HCT116 (cell line): ENCODE measurements at regions not wholly inside any gene's neighbourhood (a gene's known extent, or its start where the extent isn't known, plus 50 kb on each side); places are given as distances from the start of the nearest gene placed in this dataset.

Source experiments
- ATAC-seq: fragments of 200-7000 bp; cut with Tn5 transposase; 2 replicates; pipeline ENCODE4 v1.9.1; 2020; ENCODE audit warnings: mild to moderate bottlenecking, moderate library complexity
- BruUV-seq: library from RNA; stranded (reverse); fragments of 400-500 nt; replicated peaks from 2 replicates; lab custom pipeline; 2021; lab: Mats Ljungman, UMichigan
- CTCF ChIA-PET: fragments of 300-600 bp; sonication (Branson Sonifier 250); formaldehyde crosslinking; loops from one replicate; lab custom pipeline; 2021; ENCODE audit warnings: antibody characterized with exemption; lab: Charles Lee
- POLR2A ChIA-PET: fragments of 300-600, 350-600 bp; sonication (Branson Sonifier 250); formaldehyde crosslinking; loops from one replicate; lab custom pipeline; 2021; ENCODE audit warnings: antibody characterized with exemption; lab: Charles Lee
- RAD21 ChIA-PET, 2 experiments: fragments of 300-600 bp; sonication (Branson Sonifier 250); formaldehyde crosslinking; loops; one replicate each; lab custom pipeline; 2023; ENCODE audit warnings: low total read pairs in 2 of 2; ENCODE audit not compliant: uncharacterized antibody in 2 of 2, unreplicated experiment in 2 of 2, low non-redundant PET in 1 of 2; lab: Charles Lee
- DNase-seq: peaks from one replicate; pipeline ENCODE4 v3.0.0-alpha.2; 2010; ENCODE audit warnings: low read depth, low spot score
- H2AFZ ChIP-seq: fragments of 200-600 bp; shearing (Covaris generic), sonication (generic); 2 replicates; pipeline ENCODE4 v1.6.1; 2017; ENCODE audit warnings: low read depth, mixed run types, mixed read lengths, antibody characterized with exemption, low read length; ENCODE audit not compliant: poor library complexity, severe bottlenecking
- H3K27ac ChIP-seq: 2 replicates; pipeline ENCODE4 v1.5.1; 2012; ENCODE audit warnings: low read depth, low read length
- H3K27me3 ChIP-seq: fragments of 200-600 bp; sonication (generic); 2 replicates; pipeline ENCODE4 v1.6.1; 2016; ENCODE audit warnings: mixed run types, low read length, mixed read lengths; ENCODE audit not compliant: insufficient read depth
- H3K36me3 ChIP-seq, 2 experiments: fragments of 200-500 bp in 1 of 2; fragments of 200-600 bp in 1 of 2; sonication (Bioruptor generic) in 1 of 2; sonication (generic) in 1 of 2; 2 replicates each; pipeline versions ENCODE4 v1.5.1 to v1.6.1; 2014 to 2016; ENCODE audit warnings: low read length in 2 of 2, inconsistent platforms in 1 of 2, mixed read lengths in 1 of 2, mixed run types in 1 of 2; ENCODE audit not compliant: insufficient read depth in 2 of 2, control insufficient read depth in 1 of 2
- H3K4me1 ChIP-seq, 2 experiments: fragments of 200-600 bp in 1 of 2; sonication (generic) in 1 of 2; 2 replicates each; pipeline versions ENCODE4 v1.5.1 to v1.6.1; 2012 to 2017; ENCODE audit warnings: low read length in 2 of 2, inconsistent platforms in 1 of 2, mild to moderate bottlenecking in 1 of 2, mixed read lengths in 1 of 2, mixed run types in 1 of 2, moderate library complexity in 1 of 2; ENCODE audit not compliant: insufficient read depth in 2 of 2, control insufficient read depth in 1 of 2
- H3K4me2 ChIP-seq: fragments of 200-600 bp; sonication (generic); 2 replicates; pipeline ENCODE4 v1.6.1; 2017; ENCODE audit warnings: mixed run types, low read length, mixed read lengths
- H3K4me3 ChIP-seq, 2 experiments: fragments of 200-600 bp in 1 of 2; sonication (generic) in 1 of 2; replicated peaks in 1 of 2; 2 replicates each; pipeline ENCODE4 v1.5.1; 2011 to 2016; ENCODE audit warnings: low read length in 2 of 2, control low read depth in 1 of 2, low read depth in 1 of 2, mild to moderate bottlenecking in 1 of 2, mixed read lengths in 1 of 2, mixed run types in 1 of 2
- H3K79me2 ChIP-seq: fragments of 200-600 bp; sonication (generic); 2 replicates; pipeline ENCODE4 v1.6.1; 2017; ENCODE audit warnings: mild to moderate bottlenecking, mixed run types, low read length, moderate library complexity, mixed read lengths; ENCODE audit not compliant: insufficient read depth
- H3K9ac ChIP-seq: fragments of 200-600 bp; sonication (generic); 2 replicates; pipeline ENCODE4 v1.6.1; 2016; ENCODE audit warnings: low read length, mixed read lengths
- H3K9me2 ChIP-seq: fragments of 200-600 bp; sonication (generic), shearing (Covaris generic); 2 replicates; pipeline ENCODE4 v1.6.1; 2017; ENCODE audit warnings: mixed run types, mild to moderate bottlenecking, moderate library complexity; ENCODE audit not compliant: insufficient read depth
- H3K9me3 ChIP-seq, 2 experiments: fragments of 200-500 bp in 1 of 2; fragments of 200-600 bp in 1 of 2; sonication (Bioruptor generic) in 1 of 2; sonication (generic) in 1 of 2; 2 replicates each; pipeline ENCODE4 v1.6.1; 2014 to 2017; ENCODE audit warnings: low read length in 2 of 2, mixed read lengths in 2 of 2, inconsistent platforms in 1 of 2, low read depth in 1 of 2, mild to moderate bottlenecking in 1 of 2, mixed run types in 1 of 2, moderate library complexity in 1 of 2; ENCODE audit not compliant: control insufficient read depth in 1 of 2, insufficient read depth in 1 of 2
- H4K20me1 ChIP-seq: fragments of 200-600 bp; sonication (generic), shearing (Covaris generic); 2 replicates; pipeline ENCODE4 v1.6.1; 2017; ENCODE audit warnings: mixed run types, mild to moderate bottlenecking, moderate library complexity; ENCODE audit not compliant: insufficient read depth
- RAD21 ChIP-seq: IDR thresholded peaks from 2 replicates; pipeline ENCODE4 v1.6.1; 2012; ENCODE audit warnings: low read depth, mild to moderate bottlenecking
- REST ChIP-seq: IDR thresholded peaks from 2 replicates; pipeline ENCODE4 v1.6.1; 2012; ENCODE audit warnings: low read depth
- intact Hi-C: fragments of 100-400 bp; cut with micrococcal nuclease; formaldehyde crosslinking; loops from 2 replicates; pipeline ENCODE4 v1.10.0; 2022

DNA sequence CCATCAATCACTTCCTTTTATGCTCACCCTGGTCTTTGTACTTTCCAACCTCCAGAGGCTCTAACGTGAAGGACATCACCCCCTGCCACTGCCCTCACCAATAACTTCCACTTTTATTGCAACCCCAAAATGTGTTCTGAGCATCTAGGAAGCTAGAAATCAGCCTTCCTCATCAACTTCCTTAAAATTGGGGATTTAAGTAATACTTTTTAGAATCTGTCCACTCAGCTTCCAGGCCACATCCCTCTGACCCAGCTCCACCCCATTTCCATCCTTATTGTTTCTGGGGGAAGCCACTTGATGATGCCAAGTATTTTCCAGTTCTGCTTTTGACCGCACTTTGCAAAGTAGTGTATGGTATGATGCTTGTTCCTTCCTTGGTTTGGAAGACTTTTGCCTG lies 73.5 kb upstream of the XCR1 start (continued):
- TF ChIP-seq REST: no peak

- H2AFZ ChIP-seq: no peak overlapping the region
- no peak overlapping the region for H3K4me2 ChIP-seq
- no TSS peak for BruUV-seq
Measured at GRCh38 chr3:46098319-46098761, 71.1 kb upstream of the XCR1 start.

More at GRCh38 chr3:46098319-46098761, 71.1 kb upstream of the XCR1 start:
- Histone ChIP-seq H4K20me1 (no peaks in the 10 kb centered on the region), H3K79me2 (no peaks in the 10 kb centered on the region)
- RAD21 ChIA-PET: no interaction called here
- no peak for TF ChIP-seq REST
- no peak for TF ChIP-seq RAD21
- TF ChIP-seq, all 23 proteins: peak for 0
- Histone ChIP-seq H3K27me3 (no peaks in the 10 kb centered on the region), H3K9me2 (no peaks in the 10 kb centered on the region), H3K9ac (no peak overlapping the region), H3K9me3 (no peaks in the 10 kb centered on the region), H3K4me3 (no peak overlapping the region), H3K27ac (no peak overlapping the region), H3K4me1 (peaks cover 0 to 6% of the 10 kb centered on the region in 2 experiments; a peak in 1 of 4 replicates), H3K36me3 (no peaks in the 10 kb centered on the region)
- ChIA-PET POLR2A (no interaction called here), CTCF (no interaction called here)
- DNase-seq (no peak), ATAC-seq (no peak)
- intact Hi-C loops: loop anchor here (5.0 kb wide), 1 partner anchor 269 kb away; no protein-coding TSS in a partner anchor
